ENCODE measurements at regions not wholly inside any gene's neighbourhood (a gene's known extent, or its start where the extent isn't known, plus 50 kb on each side); places are given as distances from the start of the nearest gene placed in this dataset.
"Not testable (repeated sequence)": the region's sequence is repeated elsewhere in the genome, so short reads cannot be mapped to it uniquely, and the experiment has no call there.

- DNase-seq = no peak
These were observed 153.2 kb downstream of the C12orf75 start for GRCh38 chr12:105483691-105484090.

- DNase-seq = no peak
These were observed 154.9 kb downstream of the C12orf75 start for GRCh38 chr12:105485321-105485910.

GRCh38 chr12:105485921-105486320, 155.4 kb downstream of the C12orf75 start:
- DNase-seq = no peak

GRCh38 chr12:105487963-105488362, 157.5 kb downstream of the C12orf75 start:
- DNase-seq = no peak

GRCh38 chr12:105492591-105493545, 162.4 kb downstream of the C12orf75 start:
- no peak for DNase-seq

DNA sequence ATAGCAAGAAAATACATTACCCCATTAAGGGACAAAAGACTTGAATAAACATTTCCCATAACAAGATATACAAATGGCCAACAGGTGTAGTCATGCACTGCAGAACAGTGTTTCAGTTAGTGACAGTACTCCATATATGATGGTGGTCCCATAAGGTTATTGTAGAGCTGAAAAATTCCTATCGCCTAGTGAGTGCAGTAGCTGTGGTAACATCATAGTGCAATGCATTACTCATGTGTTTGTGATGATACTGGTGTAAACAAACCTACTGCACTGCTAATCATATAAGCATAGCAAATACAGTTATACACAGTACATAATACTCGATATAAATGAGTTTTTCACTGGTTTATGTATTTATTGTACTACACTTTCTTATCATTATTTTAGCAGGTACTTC, 168.7 kb downstream of the C12orf75 start:
- no peak for DNase-seq

DNA sequence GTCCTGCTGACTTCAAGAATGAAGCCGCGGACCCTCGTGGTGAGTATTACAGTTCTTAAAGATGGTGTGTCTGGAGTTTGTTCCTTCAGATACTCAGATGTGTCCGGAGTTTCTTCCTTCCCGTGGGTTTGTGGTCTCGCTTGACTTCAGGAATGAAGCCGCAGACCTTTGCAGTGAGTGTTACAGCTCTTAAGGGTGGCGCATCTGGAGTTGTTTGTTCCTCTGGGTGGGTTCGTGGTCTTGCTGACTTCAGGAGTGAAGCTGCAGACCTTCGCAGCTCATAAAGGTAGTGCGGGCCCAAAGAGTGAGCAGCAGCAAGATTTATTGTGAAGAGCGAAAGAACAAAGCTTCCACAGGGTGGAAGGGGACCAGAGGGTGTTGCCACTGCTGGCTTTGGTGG, 170.2 kb downstream of the C12orf75 start:
- DNase-seq = not testable (repeated sequence)

DNA sequence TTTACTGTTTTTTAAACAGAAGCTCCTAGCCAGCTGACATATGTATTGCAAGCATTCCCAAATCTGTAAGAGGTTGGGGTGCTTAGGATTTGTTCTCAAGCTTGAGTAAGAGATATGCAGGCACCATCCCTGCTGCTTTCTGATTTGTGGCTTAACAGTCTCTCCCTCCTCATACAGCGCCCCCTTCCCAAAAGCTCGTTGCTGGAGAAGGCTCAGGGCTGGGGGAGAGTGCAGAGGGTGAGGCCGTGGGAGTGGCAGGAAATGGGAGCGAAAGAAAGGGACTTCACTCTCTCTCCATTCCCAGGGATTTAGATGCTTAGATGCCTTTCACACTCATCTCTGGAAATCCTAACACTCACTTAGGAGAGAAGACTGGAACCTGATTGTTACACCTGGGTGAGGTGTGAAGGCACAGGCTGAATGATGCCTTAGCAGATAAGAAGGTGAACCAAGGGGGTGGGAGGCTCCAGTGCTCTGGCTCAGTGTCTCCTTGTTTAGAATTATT, 172.0 kb downstream of the C12orf75 start:
- DNase-seq = no peak

DNA sequence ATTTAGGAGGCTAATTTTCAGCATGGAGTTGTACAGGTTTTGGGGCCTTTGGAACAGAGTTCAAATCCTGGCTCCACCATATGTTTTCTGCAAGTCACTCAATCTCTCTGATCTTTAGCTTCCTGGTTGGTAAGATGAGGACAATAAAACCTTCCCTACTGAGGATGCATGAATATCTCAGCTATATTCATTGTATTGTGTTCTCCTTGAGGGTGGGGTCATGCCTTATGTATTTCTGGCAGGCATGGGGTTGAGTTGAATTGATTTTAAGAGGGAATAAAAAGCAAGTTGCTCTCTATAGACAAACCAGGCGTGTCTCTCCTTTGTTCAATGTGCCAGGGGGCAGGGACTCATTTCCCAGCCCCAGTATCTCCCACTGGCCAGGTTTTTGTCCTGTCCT, 173.1 kb downstream of the C12orf75 start:
- no peak for DNase-seq

DNA sequence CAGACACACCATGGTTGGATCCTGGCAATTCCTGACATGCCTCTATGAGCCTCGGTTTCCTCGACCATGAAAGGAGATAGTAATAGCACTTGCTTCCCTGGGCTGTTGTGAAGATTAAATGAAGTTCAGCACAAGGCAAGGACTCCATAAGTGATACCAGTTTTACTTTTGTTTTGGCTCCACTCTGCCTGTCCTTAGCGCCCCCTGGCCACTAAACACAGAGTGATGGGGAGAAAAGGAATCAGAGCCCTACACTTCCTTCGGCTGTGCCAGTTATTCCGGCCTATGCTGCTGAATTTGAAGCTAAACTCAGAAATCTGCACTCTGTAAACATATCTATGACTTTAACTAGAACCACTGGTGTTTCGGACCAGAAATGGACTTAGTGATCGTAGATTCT, 173.8 kb downstream of the C12orf75 start:
- no peak for DNase-seq

GRCh38 chr12:105506678-105507310, 176.3 kb downstream of the C12orf75 start:
- no peak for DNase-seq

GRCh38 chr12:105507311-105508038, 177.0 kb downstream of the C12orf75 start:
- DNase-seq = no peak

- DNase-seq = no peak
These were observed 177.6 kb downstream of the C12orf75 start for GRCh38 chr12:105508096-105508495.

DNA sequence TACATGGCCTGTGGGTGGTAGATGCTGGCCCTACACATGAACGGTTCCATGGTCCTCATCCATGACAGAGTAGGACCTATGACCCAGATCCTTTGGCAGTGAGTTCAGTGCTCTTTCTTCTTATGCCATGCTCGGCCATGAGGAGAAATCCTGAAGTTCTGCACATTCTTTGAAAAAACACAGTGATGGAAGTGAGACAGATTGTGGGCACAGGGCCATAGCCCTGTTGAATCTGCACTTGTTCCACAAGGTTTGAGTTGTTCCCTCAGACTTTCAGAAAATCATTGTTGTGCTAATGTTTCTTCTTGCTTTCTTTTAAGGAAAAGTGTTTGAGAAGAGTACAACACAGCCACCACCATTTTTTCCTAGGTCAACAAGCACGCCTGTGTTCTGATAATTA, 180.0 kb downstream of the C12orf75 start:
- no peak for DNase-seq

GRCh38 chr12:105512861-105513260, 182.4 kb downstream of the C12orf75 start:
- DNase-seq = not testable (repeated sequence)

- DNase-seq = no peak
These were observed 191.8 kb downstream of the C12orf75 start for GRCh38 chr12:105522166-105522825.

GRCh38 chr12:105523164-105524057, 192.9 kb downstream of the C12orf75 start:
- no peak for DNase-seq

DNA sequence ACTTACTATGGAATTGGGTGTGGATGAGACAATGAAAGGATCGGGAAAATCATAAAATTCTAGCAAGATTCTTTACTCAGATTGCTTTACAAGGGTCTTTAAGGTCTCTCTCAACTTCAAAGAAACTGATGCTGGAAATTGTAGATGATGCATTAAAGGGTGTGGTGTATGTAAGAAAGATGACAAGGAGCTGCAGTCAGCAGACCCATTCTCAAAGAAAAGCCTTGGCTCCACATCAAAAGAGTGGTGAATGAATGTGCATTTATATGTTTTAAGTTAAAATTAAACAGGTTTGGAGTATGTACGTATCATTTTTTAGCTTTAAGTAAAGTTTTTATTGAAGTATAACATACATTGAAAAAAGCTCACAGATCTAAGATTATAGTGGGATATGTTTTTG, 194.5 kb downstream of the C12orf75 start:
- no peak for DNase-seq

GRCh38 chr12:105534068-105534467, 203.6 kb downstream of the C12orf75 start:
- no peak for DNase-seq

- DNase-seq = not testable (repeated sequence)
These were observed 204.5 kb downstream of the C12orf75 start for GRCh38 chr12:105535033-105535432.

GRCh38 chr12:105538880-105539279, 208.4 kb downstream of the C12orf75 start:
- no peak for DNase-seq
